LNCAP (cell line): ENCODE measurements at regions not wholly inside any gene's neighbourhood (a gene's known extent, or its start where the extent isn't known, plus 50 kb on each side); places are given as distances from the start of the nearest gene placed in this dataset.

Experiments
- CTCF ChIP-seq: fragments of 450-650 bp; IDR thresholded peaks from 2 replicates; pipeline ENCODE4 v1.5.1; 2017; ENCODE audit warnings: mild to moderate bottlenecking

- TF ChIP-seq CTCF: no peak
Measured at GRCh38 chrX:39333451-39333850, 532.2 kb downstream of the MID1IP1 start.

- no peak for TF ChIP-seq CTCF
Measured at GRCh38 chrX:39335513-39336235, 534.4 kb downstream of the MID1IP1 start.

DNA sequence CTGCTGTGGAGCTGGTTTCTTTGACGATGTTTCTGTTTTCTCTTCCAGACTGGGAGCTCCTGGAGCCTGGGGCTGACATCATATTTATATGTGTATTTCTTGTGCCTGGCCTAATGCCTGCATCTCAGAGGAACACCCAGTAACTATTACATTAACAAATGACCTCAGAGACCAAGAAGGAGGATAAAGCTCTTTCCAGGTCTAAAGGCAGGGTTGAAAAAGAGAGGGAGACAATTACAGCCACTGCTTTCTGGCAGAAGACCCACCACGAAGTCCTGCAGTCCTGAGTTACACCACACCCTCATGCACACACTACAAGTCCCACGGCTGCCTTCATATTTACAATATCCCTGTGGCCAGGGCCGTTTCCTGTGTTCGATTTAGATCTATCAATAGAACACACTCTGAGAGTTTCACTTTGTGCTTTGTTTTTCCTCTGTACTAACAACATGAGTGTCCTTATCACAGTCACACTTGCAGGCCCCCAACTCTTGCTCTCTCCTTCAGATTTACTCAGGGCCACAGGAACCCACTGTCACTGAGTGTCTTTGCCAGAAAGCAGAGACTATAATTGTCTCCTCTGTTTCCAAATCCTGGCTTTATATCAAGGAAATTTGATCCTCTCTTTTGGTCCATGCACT is 535.5 kb downstream of the MID1IP1 start:
- no peak for TF ChIP-seq CTCF

- TF ChIP-seq CTCF: no peak
Measured at GRCh38 chrX:39337451-39337850, 536.2 kb downstream of the MID1IP1 start.

GRCh38 chrX:39338583-39338982 is 537.3 kb downstream of the MID1IP1 start:
- TF ChIP-seq CTCF: no peak

- TF ChIP-seq CTCF: no peak
Measured at GRCh38 chrX:39356119-39356807, 555.0 kb downstream of the MID1IP1 start.

- no peak for TF ChIP-seq CTCF
Measured at GRCh38 chrX:39360101-39360500, 558.8 kb downstream of the MID1IP1 start.
